ENCODE measurements at regions not wholly inside any gene's neighbourhood (a gene's known extent, or its start where the extent isn't known, plus 50 kb on each side); places are given as distances from the start of the nearest gene placed in this dataset.

DNA sequence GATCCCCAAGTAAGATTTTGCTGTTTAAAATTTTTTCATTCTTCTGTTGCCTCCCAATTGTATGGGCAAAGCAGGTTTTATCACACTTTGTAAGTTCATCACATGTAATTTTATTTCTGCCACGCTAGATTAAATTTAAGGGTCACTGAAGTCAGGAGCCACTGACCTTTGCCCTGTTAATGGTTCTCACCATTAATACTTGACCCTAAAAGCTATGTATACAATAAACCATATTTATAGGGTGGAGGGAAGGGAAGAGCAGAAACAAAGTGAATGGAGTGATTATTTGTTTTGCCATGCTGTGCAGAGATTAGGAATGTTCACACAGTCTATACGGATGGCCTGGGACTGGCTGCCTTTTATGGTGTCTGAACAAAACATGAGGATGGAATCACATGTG lies 186.7 kb downstream of the BMP2 start:
- TF ChIP-seq EZH2phosphoT487 (conservative IDR thresholded peaks at IDR 0.05; ENCODE audit: low read length) = no peak
- TF ChIP-seq, protein P1, sequence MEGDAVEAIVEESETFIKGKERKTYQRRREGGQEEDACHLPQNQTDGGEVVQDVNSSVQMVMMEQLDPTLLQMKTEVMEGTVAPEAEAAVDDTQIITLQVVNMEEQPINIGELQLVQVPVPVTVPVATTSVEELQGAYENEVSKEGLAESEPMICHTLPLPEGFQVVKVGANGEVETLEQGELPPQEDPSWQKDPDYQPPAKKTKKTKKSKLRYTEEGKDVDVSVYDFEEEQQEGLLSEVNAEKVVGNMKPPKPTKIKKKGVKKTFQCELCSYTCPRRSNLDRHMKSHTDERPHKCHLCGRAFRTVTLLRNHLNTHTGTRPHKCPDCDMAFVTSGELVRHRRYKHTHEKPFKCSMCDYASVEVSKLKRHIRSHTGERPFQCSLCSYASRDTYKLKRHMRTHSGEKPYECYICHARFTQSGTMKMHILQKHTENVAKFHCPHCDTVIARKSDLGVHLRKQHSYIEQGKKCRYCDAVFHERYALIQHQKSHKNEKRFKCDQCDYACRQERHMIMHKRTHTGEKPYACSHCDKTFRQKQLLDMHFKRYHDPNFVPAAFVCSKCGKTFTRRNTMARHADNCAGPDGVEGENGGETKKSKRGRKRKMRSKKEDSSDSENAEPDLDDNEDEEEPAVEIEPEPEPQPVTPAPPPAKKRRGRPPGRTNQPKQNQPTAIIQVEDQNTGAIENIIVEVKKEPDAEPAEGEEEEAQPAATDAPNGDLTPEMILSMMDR (IDR thresholded peaks at IDR 0.05; ENCODE audit: insufficient read depth, low read length, poor library complexity, severe bottlenecking) = no peak
- H3K9ac ChIP-seq (ENCODE audit: low read length) = no peak overlapping the region
- no peak overlapping the region for H2AFZ ChIP-seq (ENCODE audit: low read depth, low read length, severe bottlenecking)
- H3F3A ChIP-seq (ENCODE audit: insufficient read depth) = no peaks in the 10 kb centered on the region
- no peak overlapping the region for H3K27ac ChIP-seq (ENCODE audit: low read depth, low read length)
- no peaks in the 10 kb centered on the region for H3K36me3 ChIP-seq (ENCODE audit: low read length)
- no peaks in the 10 kb centered on the region for H3K9me2 ChIP-seq (replicated peaks; ENCODE audit: insufficient read depth, low read length)
- no peaks in the 10 kb centered on the region for H3K9me3 ChIP-seq (ENCODE audit: insufficient read depth, low read length)
- H3K4me3 ChIP-seq (ENCODE audit: insufficient read depth, low read length, poor library complexity, severe bottlenecking) = no peak overlapping the region
- H3K27me3 ChIP-seq (ENCODE audit: low read length) = no peaks in the 10 kb centered on the region
- H3K4me2 ChIP-seq (ENCODE audit: low read depth, low read length, poor library complexity, severe bottlenecking) = no peak overlapping the region
- no peaks in the 10 kb centered on the region for H4K20me1 ChIP-seq (ENCODE audit: low read depth, low read length)
- no peaks in the 10 kb centered on the region for H3K79me2 ChIP-seq (ENCODE audit: insufficient read depth, low read length)

DNA sequence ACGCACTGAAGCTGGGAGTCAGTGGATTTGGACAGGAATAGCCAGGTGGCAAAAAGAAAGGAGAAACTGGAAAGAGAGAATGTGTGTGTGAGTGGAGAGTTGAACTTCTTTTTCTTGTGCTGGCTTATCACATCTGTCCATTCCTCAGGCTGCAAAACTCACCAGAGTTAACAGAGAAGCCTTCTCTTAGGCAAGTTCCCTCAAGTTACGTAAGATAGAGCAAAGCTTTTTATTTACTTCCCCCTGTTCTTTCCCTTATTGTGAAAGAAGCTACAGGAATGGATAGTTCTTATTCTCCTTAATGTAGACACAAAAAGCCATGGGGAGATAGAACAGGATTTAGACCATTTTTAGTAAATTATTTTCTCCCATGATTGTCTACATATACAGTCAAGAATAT lies 188.6 kb downstream of the BMP2 start:
- Histone ChIP-seq H3F3A (ENCODE audit: insufficient read depth) (no peaks in the 10 kb centered on the region), H3K36me3 (ENCODE audit: low read length) (no peaks in the 10 kb centered on the region), H3K9me2 (replicated peaks; ENCODE audit: insufficient read depth, low read length) (no peaks in the 10 kb centered on the region), H3K27me3 (ENCODE audit: low read length) (no peaks in the 10 kb centered on the region), H4K20me1 (ENCODE audit: low read depth, low read length) (no peaks in the 10 kb centered on the region), H2AFZ (ENCODE audit: low read depth, low read length, severe bottlenecking) (no peak overlapping the region), H3K27ac (ENCODE audit: low read depth, low read length) (no peak overlapping the region), H3K9ac (ENCODE audit: low read length) (no peak overlapping the region), H3K9me3 (ENCODE audit: insufficient read depth, low read length) (no peaks in the 10 kb centered on the region), H3K79me2 (ENCODE audit: insufficient read depth, low read length) (no peaks in the 10 kb centered on the region), H3K4me2 (ENCODE audit: low read depth, low read length, poor library complexity, severe bottlenecking) (no peak overlapping the region), H3K4me3 (ENCODE audit: insufficient read depth, low read length, poor library complexity, severe bottlenecking) (no peak overlapping the region)
- TF ChIP-seq, protein P1 (IDR thresholded peaks at IDR 0.05; ENCODE audit: insufficient read depth, low read length, poor library complexity, severe bottlenecking) = no peak
- no peak for TF ChIP-seq EZH2phosphoT487 (conservative IDR thresholded peaks at IDR 0.05; ENCODE audit: low read length)

DNA sequence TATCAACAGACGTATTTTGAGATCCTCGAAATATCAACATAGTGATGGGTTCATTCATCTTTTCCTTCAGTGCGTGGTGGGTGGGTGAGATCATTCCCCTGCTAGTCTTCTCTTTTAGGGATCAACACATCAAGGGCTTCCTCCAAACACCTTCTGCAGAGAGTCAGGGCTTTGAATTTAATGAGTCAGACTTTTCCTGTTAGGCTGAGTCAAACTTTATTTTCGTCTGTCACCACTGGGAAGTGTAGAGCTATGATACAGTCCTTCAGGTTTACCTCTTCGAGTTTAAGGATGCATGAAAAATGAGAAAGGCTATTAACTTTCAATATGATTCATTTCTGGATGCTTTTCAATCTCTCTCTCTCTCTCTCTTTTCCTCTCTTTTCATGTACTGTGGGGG lies 189.1 kb downstream of the BMP2 start:
- no peaks in the 10 kb centered on the region for H3K9me2 ChIP-seq (replicated peaks; ENCODE audit: insufficient read depth, low read length)
- H3K9ac ChIP-seq (ENCODE audit: low read length) = no peak overlapping the region
- no peak overlapping the region for H3K27ac ChIP-seq (ENCODE audit: low read depth, low read length)
- no peak for TF ChIP-seq EZH2phosphoT487 (conservative IDR thresholded peaks at IDR 0.05; ENCODE audit: low read length)
- TF ChIP-seq, protein P1 (IDR thresholded peaks at IDR 0.05; ENCODE audit: insufficient read depth, low read length, poor library complexity, severe bottlenecking) = no peak
- no peaks in the 10 kb centered on the region for H3K27me3 ChIP-seq (ENCODE audit: low read length)
- no peak overlapping the region for H3K4me2 ChIP-seq (ENCODE audit: low read depth, low read length, poor library complexity, severe bottlenecking)
- no peaks in the 10 kb centered on the region for H3K36me3 ChIP-seq (ENCODE audit: low read length)
- H3K79me2 ChIP-seq (ENCODE audit: insufficient read depth, low read length) = no peaks in the 10 kb centered on the region
- H3K9me3 ChIP-seq (ENCODE audit: insufficient read depth, low read length) = no peaks in the 10 kb centered on the region
- no peak overlapping the region for H3K4me3 ChIP-seq (ENCODE audit: insufficient read depth, low read length, poor library complexity, severe bottlenecking)
- no peaks in the 10 kb centered on the region for H4K20me1 ChIP-seq (ENCODE audit: low read depth, low read length)
- H2AFZ ChIP-seq (ENCODE audit: low read depth, low read length, severe bottlenecking) = no peak overlapping the region
- no peaks in the 10 kb centered on the region for H3F3A ChIP-seq (ENCODE audit: insufficient read depth)
